A673 (cell line): ENCODE measurements at regions not wholly inside any gene's neighbourhood (a gene's known extent, or its start where the extent isn't known, plus 50 kb on each side); places are given as distances from the start of the nearest gene placed in this dataset.

Experiments
- EZH2 ChIP-seq: fragments of 200-600 bp; sonication (generic); IDR thresholded peaks from 2 replicates; pipeline ENCODE4 v1.6.1; 2017; ENCODE audit warnings: borderline replicate concordance, low read depth, mild to moderate bottlenecking, mixed read lengths, antibody characterized with exemption, low read length; ENCODE audit not compliant: poor library complexity, severe bottlenecking
- TF ChIP-seq, protein P1 (sequence below): fragments of 300-800, 200-600 bp; sonication (generic); conservative IDR thresholded peaks from 2 replicates; pipeline ENCODE4 v1.5.1; 2017; ENCODE audit warnings: low read depth, mild to moderate bottlenecking, antibody characterized with exemption, low read length, moderate library complexity, mixed read lengths

DNA sequence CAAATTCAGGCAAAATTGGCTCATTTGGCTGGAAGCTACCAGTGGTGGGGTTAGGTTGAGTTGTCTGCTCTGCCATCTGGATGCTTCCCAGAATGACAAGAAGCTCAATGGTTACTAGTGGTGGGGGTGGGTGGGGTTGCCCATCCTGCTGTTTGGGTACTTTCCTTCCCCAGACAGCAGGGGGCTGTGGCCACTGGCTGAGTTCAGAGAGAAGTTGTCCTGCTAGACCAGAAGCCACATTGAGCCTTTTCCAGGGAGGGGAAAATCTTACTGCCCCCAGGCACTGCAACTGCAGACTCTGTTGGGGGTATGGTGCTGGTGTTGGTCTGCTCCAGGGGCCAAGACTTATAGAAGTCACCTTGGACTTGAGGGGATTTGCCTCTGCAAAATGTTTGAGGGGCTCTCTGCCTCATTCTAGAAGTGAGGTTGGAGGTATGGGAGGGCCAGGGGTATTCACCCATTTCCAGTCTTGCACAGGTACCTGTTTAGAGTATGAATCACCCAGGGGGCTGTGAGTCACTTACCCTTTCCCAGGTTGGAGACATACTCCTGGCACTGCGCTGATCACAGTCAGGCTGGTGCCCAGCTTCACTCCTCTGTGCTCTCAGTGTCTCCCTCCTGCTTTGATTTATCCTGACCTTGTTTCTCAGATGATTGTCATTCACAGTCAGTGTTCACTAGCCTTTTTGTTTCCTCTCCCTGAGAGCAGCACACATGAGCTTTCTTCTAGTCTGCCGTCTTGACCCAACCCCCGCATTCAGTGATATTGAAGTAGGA lies 89.1 kb upstream of the NEGR1 start:
- TF ChIP-seq, protein P1, sequence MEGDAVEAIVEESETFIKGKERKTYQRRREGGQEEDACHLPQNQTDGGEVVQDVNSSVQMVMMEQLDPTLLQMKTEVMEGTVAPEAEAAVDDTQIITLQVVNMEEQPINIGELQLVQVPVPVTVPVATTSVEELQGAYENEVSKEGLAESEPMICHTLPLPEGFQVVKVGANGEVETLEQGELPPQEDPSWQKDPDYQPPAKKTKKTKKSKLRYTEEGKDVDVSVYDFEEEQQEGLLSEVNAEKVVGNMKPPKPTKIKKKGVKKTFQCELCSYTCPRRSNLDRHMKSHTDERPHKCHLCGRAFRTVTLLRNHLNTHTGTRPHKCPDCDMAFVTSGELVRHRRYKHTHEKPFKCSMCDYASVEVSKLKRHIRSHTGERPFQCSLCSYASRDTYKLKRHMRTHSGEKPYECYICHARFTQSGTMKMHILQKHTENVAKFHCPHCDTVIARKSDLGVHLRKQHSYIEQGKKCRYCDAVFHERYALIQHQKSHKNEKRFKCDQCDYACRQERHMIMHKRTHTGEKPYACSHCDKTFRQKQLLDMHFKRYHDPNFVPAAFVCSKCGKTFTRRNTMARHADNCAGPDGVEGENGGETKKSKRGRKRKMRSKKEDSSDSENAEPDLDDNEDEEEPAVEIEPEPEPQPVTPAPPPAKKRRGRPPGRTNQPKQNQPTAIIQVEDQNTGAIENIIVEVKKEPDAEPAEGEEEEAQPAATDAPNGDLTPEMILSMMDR: no peak
- TF ChIP-seq EZH2: no peak
